Calu3 (cell line): ENCODE measurements at regions not wholly inside any gene's neighbourhood (a gene's known extent, or its start where the extent isn't known, plus 50 kb on each side); places are given as distances from the start of the nearest gene placed in this dataset.

Experiments used
- BruUV-seq: library from RNA; stranded (reverse); fragments of 400-500 nt; replicated peaks from 2 replicates; lab custom pipeline; 2021; lab: Mats Ljungman, UMichigan
- CTCF ChIA-PET: fragments of 300-600 bp; sonication (Branson Sonifier 250); formaldehyde crosslinking; loops from one replicate; lab custom pipeline; 2022; ENCODE audit warnings: antibody characterized with exemption; lab: Charles Lee
- DNase-seq: peaks from one replicate; pipeline ENCODE4 v3.0.0; 2022
- H3K27ac Mint-ChIP-seq: one replicate; pipeline ENCODE4 v1.8.0; 2022; ENCODE audit warnings: mixed read lengths; ENCODE audit not compliant: unreplicated experiment
- H3K27me3 Mint-ChIP-seq: one replicate; pipeline ENCODE4 v1.8.0; 2022; ENCODE audit warnings: mixed read lengths; ENCODE audit not compliant: unreplicated experiment
- H3K36me3 Mint-ChIP-seq: one replicate; pipeline ENCODE4 v1.8.0; 2022; ENCODE audit warnings: mild to moderate bottlenecking, moderate library complexity, mixed read lengths; ENCODE audit not compliant: insufficient read depth, unreplicated experiment
- H3K4me1 Mint-ChIP-seq: one replicate; pipeline ENCODE4 v1.8.0; 2022; ENCODE audit warnings: mild to moderate bottlenecking, low read depth, mixed read lengths; ENCODE audit not compliant: unreplicated experiment
- H3K4me3 Mint-ChIP-seq: one replicate; pipeline ENCODE4 v1.8.0; 2022; ENCODE audit warnings: mild to moderate bottlenecking, low read depth, moderate library complexity, mixed read lengths; ENCODE audit not compliant: unreplicated experiment
- H3K9me3 Mint-ChIP-seq: one replicate; pipeline ENCODE4 v1.8.0; 2022; ENCODE audit warnings: low read depth, mixed read lengths; ENCODE audit not compliant: unreplicated experiment
- CTCF ChIP-seq: fragments of 200-600 bp; IDR thresholded peaks from one replicate; pipeline ENCODE4 v1.8.0; 2022; ENCODE audit warnings: antibody characterized with exemption; ENCODE audit not compliant: unreplicated experiment
- intact Hi-C: fragments of 100-400 bp; cut with micrococcal nuclease; formaldehyde crosslinking; loops from one replicate; pipeline ENCODE4 v1.10.0; 2022; ENCODE audit not compliant: unreplicated experiment

- DNase-seq: peak; percentile 32
- BruUV-seq: no TSS peak
- Mint-ChIP-seq H3K4me3 (peak overlapping the region; percentile 1), H3K4me1 (peaks cover 65% of the 10 kb centered on the region), H3K36me3 (no peaks in the 10 kb centered on the region), H3K9me3 (no peaks in the 10 kb centered on the region), H3K27me3 (no peaks in the 10 kb centered on the region), H3K27ac (no peak overlapping the region)
- intact Hi-C loops: loop anchor here (1.0 to 5.0 kb wide), 3 partner anchors 43 to 261 kb away; no protein-coding TSS in a partner anchor
- CTCF ChIA-PET: interaction anchor here (1.3 to 8.5 kb wide), 6 partner anchors 93 to 285 kb away, joined by 4 to 107 read pairs (median 4); partner anchors contain the start of gene ARHGAP29
- no peak for TF ChIP-seq CTCF
Observed at GRCh38 chr1:94329986-94330385, 88.2 kb upstream of the ABCD3 start.

DNA sequence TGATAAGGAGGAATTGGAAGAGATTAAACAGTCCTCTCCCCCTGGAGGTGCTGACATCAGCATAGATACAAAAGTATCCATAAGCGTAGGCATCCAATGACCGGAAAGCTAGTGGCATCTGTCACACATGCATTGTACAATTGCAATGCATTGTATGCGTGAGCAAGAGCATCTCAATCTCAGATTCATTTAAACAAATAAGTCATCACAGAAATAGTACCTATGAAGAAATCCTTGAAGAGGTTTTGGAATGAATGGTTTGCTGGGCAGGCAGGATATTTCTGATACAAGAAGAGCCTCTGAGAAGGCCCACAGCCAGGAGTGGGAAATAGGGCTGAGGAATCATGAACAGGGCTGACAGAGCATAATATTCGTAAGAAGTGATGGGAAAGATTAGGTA, 88.9 kb upstream of the ABCD3 start:
- no peak for DNase-seq
- H3K36me3 Mint-ChIP-seq: no peaks in the 10 kb centered on the region
- no peak for TF ChIP-seq CTCF
- peaks cover 72% of the 10 kb centered on the region for H3K4me1 Mint-ChIP-seq
- H3K27me3 Mint-ChIP-seq: no peaks in the 10 kb centered on the region
- no TSS peak for BruUV-seq
- intact Hi-C loops: loop anchor here (5.0 kb wide), 1 partner anchor 42 kb away; no protein-coding TSS in a partner anchor
- H3K9me3 Mint-ChIP-seq: no peaks in the 10 kb centered on the region
- CTCF ChIA-PET: interaction anchor here (1.3 to 8.5 kb wide), 6 partner anchors 92 to 284 kb away, joined by 4 to 107 read pairs (median 4); partner anchors contain the start of gene ARHGAP29
- H3K4me3 Mint-ChIP-seq: no peak overlapping the region
- no peak overlapping the region for H3K27ac Mint-ChIP-seq

DNA sequence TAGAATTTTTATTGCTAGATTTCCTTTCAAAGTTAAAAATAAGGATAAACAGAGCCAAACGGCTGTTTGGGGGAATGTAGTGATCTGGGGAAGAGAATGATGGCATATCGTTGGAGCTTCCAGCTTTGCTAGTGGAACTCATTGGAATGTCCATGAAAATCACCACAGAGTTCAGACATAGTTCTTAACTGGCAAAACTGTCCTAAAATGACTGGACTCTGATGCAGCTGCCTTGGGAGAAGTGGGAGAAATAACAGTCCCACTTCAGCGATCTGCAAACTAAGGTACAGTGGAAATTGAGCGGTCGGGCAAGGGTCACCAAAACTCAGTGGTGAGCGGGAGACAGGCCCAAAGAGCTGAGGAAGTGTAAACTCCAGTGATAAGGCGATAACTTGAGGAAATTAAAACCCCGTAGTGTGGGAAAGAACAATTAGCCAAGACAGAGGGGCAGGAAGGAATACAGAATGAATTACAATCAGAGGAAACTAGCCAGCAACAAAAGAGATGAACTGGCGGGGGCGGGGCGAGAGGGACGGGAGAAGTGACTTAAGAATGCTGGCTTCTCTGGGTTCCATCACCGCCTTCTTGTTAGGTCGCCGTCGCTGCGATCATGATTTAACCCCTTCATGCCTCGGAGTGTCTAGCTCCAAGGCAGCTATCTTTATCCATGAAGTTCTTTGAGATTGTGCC, 89.8 kb upstream of the ARHGAP29 start:
- peaks cover 84% of the 10 kb centered on the region for H3K4me1 Mint-ChIP-seq
- H3K27ac Mint-ChIP-seq: peak overlapping the region; percentile 97
- no peaks in the 10 kb centered on the region for H3K9me3 Mint-ChIP-seq
- intact Hi-C loops: loop anchor here (5.0 kb wide), 1 partner anchor 40 kb away; no protein-coding TSS in a partner anchor
- no peaks in the 10 kb centered on the region for H3K27me3 Mint-ChIP-seq
- peak; percentile 56 for DNase-seq
- TF ChIP-seq CTCF: no peak
- H3K4me3 Mint-ChIP-seq: peak overlapping the region; percentile 25
- CTCF ChIA-PET: interaction anchor here (1.1 to 2.7 kb wide), 7 partner anchors 9 to 282 kb away, joined by 3 to 17 read pairs (median 3); partner anchors contain the start of gene ARHGAP29
- BruUV-seq: no TSS peak
- no peaks in the 10 kb centered on the region for H3K36me3 Mint-ChIP-seq

DNA sequence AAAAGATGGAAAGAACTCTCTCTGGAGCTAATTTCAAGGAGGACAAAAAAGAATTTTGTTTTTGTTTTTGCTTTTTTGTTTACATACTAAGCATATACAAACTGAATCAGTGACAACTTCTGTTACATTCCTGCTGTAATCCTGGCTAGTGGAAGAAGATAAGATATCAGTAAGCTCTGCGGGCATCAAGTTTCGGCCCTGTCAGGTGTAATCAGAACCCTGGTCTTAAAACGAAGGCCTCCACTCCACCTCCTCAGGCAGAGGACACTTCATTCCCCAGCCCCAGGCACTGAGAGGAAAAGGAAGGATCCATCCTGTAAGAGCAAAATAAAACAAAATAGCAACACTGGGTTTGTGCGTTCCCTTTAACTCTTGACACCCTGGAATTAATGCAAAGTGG, 88.9 kb upstream of the ARHGAP29 start:
- Mint-ChIP-seq H3K27me3 (no peaks in the 10 kb centered on the region), H3K4me1 (peaks cover 88% of the 10 kb centered on the region), H3K4me3 (no peak overlapping the region), H3K36me3 (no peaks in the 10 kb centered on the region), H3K9me3 (no peaks in the 10 kb centered on the region), H3K27ac (peak overlapping the region; percentile 97)
- CTCF ChIA-PET: interaction anchor here (0.7 to 2.7 kb wide), 10 partner anchors 10 to 281 kb away, joined by 3 to 17 read pairs (median 4); partner anchors contain the start of gene ARHGAP29
- no TSS peak for BruUV-seq
- no peak for TF ChIP-seq CTCF
- no peak for DNase-seq
- intact Hi-C loops: loop anchor here (1.0 to 5.0 kb wide), 2 partner anchors 39 to 90 kb away; no protein-coding TSS in a partner anchor
